HAP-1 (cell line): ENCODE measurements at regions not wholly inside any gene's neighbourhood (a gene's known extent, or its start where the extent isn't known, plus 50 kb on each side); places are given as distances from the start of the nearest gene placed in this dataset.

Experiments
- DNase-seq, 2 experiments: peaks; one replicate each; pipeline ENCODE4 v3.0.0-alpha.2; 2016 to 2020; ENCODE audit warnings: low spot score in 2 of 2
- H3K27me3 ChIP-seq: fragments of 250-450 bp; sonication (Bioruptor Pico); 2 replicates; pipeline ENCODE4 v1.5.1; 2020; ENCODE audit warnings: low read depth, mild to moderate bottlenecking, moderate library complexity
- H3K36me3 ChIP-seq: fragments of 250-450 bp; sonication (Bioruptor Pico); replicated peaks from 2 replicates; pipeline ENCODE4 v1.5.1; 2020; ENCODE audit warnings: mild to moderate bottlenecking
- H3K4me1 ChIP-seq: fragments of 250-450 bp; sonication (Bioruptor Pico); 2 replicates; pipeline ENCODE4 v1.5.1; 2020; ENCODE audit warnings: mild to moderate bottlenecking
- H3K4me3 ChIP-seq: fragments of 250-450 bp; sonication (Bioruptor Pico); 2 replicates; pipeline ENCODE4 v1.5.1; 2020; ENCODE audit warnings: mild to moderate bottlenecking, moderate library complexity
- H3K9me3 ChIP-seq: fragments of 250-450 bp; sonication (Bioruptor Pico); 2 replicates; pipeline ENCODE4 v1.5.1; 2020; ENCODE audit warnings: mild to moderate bottlenecking, moderate library complexity
- in situ Hi-C: fragments of 300-500 bp; cut with MboI; formaldehyde crosslinking; loops from 3 replicates; pipeline ENCODE4 v1.14.3; 2020; ENCODE audit warnings: low sequenced_read_pairs, inconsistent platforms, mixed read lengths

DNA sequence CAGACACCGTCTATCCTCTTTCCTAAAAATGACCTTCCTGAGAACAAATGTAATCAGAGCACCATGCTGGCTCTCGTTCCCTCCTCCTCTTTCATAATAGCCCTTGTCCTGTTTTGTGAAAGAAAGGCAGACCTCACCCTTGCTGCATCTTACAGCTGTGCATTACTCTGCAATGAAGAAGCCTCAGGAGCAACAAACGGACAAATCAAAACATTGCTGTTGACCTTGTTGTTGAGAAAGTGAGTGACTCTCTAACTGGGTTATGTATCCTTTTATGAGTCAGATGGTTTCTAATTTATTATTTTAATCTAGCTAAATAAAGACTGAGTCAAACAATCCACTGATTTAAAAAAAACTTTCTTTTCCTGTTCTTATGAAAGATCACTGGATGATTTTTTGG lies 180.9 kb downstream of the RPS29 start:
- Histone ChIP-seq H3K4me3 (no peak overlapping the region), H3K27me3 (peaks cover 14% of the 10 kb centered on the region)
- in situ Hi-C loops = no loop called here

DNA sequence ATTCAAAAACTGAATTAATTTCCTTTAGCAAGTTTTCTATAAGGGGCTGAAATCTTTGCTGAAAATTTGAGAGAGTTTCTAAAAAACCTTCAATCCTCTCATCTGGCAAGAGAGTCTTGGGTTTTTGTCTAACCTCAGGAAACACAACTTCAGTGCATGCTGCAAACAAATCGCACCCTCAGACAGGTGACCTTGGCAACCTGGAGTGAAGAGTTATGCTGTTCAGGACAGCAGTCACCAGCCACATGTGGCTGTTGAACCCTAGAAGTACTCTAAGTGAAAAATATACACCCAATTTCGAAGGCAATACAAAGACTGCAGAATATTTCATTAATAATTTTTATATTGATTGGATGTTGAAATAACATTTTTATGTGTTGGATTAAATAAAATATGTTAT lies 184.8 kb downstream of the RPS29 start:
- in situ Hi-C loops = no loop called here
- no peaks in the 10 kb centered on the region for H3K36me3 ChIP-seq
- DNase-seq = no peak
- H3K27me3 ChIP-seq = 0 out of 2 replicates have a peak, but pooled peaks cover 4% of the 10 kb centered on the region
- no peaks in the 10 kb centered on the region for H3K4me1 ChIP-seq
- no peaks in the 10 kb centered on the region for H3K9me3 ChIP-seq
- H3K4me3 ChIP-seq = no peak overlapping the region

More for the DNA sequence above, 180.9 kb downstream of the RPS29 start:
- H3K9me3 ChIP-seq = no peaks in the 10 kb centered on the region
- no peaks in the 10 kb centered on the region for H3K36me3 ChIP-seq
- no peak for DNase-seq
- H3K4me1 ChIP-seq = no peaks in the 10 kb centered on the region

DNA sequence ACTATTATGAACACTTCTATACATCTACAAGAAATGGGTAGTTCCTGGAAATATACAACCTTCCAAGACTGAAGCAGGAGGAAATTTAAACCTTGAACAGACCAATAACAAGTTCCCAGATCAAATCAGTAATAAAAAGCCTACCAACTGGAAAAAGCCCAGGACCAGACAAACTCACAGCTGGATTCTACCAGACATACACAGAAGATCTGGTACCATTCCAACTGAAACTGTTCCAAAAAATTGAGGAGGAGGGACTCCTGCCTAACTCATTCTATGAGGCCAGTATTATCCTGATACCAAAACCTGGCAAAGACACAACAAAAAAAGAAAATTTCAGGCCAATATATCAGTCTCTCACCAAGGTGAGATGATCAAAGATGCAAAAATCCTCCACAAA lies 189.4 kb downstream of the RPS29 start:
- DNase-seq = no peak
- in situ Hi-C loops = no loop called here

DNA sequence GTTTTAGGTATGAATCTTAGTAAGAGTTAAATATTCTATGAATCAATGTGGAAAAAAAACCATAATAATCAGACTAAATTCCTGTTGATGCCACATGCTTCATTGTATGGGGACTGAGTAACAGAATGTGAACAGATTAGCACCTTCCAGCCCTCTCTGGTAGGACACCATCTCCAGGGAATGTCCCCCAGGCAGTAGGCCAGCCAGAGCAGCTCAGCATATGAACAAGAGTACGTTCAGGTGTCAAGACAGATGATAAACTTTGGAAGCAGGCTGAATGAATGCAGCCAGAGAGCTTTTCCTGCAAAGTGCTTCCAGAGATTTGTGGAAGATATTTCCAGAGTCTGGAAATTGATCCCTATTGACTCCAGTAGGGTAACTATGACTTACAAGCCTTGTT lies 204.4 kb downstream of the RPS29 start:
- Histone ChIP-seq H3K36me3 (no peaks in the 10 kb centered on the region), H3K9me3 (no peaks in the 10 kb centered on the region), H3K27me3 (no peaks in the 10 kb centered on the region), H3K4me1 (no peaks in the 10 kb centered on the region), H3K4me3 (no peak overlapping the region)
- in situ Hi-C loops = no loop called here
- DNase-seq = no peak

More for the DNA sequence above, 189.4 kb downstream of the RPS29 start:
- H3K4me3 ChIP-seq = no peak overlapping the region
- no peaks in the 10 kb centered on the region for H3K36me3 ChIP-seq
- no peaks in the 10 kb centered on the region for H3K4me1 ChIP-seq
- no peaks in the 10 kb centered on the region for H3K27me3 ChIP-seq
- no peaks in the 10 kb centered on the region for H3K9me3 ChIP-seq

DNA sequence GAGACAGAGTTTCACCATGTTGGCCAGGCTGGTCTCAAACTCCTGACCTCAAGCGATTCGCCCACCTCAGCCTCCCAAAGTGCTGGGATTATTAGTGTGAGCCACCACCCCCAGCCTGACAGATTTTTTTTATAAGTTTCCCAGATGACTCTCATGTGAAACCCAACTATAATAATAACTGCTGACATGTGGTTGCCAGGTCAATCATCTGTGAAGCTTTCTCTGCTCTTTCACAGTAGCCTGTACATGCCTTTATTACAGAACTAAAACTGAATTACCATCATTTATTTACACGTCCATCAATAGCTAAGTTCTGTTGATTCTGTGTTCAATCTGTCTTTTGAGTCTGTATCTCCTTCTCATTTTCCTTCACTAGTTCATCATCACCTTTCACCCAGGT lies 218.5 kb downstream of the RPS29 start:
- in situ Hi-C loops = no loop called here
- Histone ChIP-seq H3K4me3 (no peak overlapping the region), H3K36me3 (no peaks in the 10 kb centered on the region)

DNA sequence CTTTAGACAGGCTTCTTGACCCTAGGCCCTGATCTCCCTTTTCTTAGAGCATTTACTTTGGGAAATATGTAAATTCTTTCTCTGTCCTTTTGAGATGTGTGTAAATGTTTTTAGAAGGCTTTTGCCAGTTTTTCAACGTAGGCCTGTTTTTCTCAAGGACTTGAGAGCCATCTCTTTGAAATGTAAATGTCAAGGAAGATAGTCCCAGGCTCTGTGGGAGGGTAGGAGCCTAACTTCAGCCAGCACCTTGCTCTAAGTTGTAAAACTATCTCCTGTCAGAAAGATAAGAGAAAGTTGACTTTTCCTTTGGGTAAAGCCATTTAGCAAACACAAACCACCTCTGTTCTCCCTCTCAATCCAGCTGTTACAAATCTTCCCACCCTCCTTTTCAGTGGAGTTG lies 219.8 kb downstream of the RPS29 start:
- Histone ChIP-seq H3K9me3 (no peaks in the 10 kb centered on the region), H3K4me1 (no peaks in the 10 kb centered on the region), H3K36me3 (no peaks in the 10 kb centered on the region), H3K4me3 (no peak overlapping the region), H3K27me3 (peaks cover 2% of the 10 kb centered on the region; the same call in 1 of the 2 replicates)
- no peak for DNase-seq
- in situ Hi-C loops = no loop called here

More for the DNA sequence above, 218.5 kb downstream of the RPS29 start:
- no peak for DNase-seq
- Histone ChIP-seq H3K9me3 (no peaks in the 10 kb centered on the region), H3K27me3 (peaks cover 7% of the 10 kb centered on the region; the same call in 1 of the 2 replicates), H3K4me1 (no peaks in the 10 kb centered on the region)

DNA sequence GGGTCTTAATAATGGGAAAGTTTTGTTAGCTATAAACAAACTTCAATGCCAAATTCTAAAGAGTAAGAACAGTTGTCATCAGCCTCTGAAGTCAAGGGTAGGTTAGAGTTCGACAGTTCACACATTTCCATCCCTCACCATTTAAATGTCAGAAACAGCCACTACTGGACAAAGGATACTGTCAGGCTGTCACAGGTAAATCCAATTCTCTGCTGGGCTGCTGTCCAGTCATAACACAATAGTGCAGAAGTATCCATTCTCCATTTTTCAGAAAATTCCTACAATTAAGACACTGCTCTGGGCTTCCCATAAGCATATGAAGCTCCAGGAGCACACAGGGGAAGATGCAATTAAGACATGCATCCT lies 221.4 kb downstream of the RPS29 start:
- Histone ChIP-seq H3K27me3 (no peaks in the 10 kb centered on the region), H3K9me3 (no peaks in the 10 kb centered on the region), H3K4me1 (no peaks in the 10 kb centered on the region), H3K4me3 (no peak overlapping the region), H3K36me3 (no peaks in the 10 kb centered on the region)
- in situ Hi-C loops = no loop called here
- no peak for DNase-seq

DNA sequence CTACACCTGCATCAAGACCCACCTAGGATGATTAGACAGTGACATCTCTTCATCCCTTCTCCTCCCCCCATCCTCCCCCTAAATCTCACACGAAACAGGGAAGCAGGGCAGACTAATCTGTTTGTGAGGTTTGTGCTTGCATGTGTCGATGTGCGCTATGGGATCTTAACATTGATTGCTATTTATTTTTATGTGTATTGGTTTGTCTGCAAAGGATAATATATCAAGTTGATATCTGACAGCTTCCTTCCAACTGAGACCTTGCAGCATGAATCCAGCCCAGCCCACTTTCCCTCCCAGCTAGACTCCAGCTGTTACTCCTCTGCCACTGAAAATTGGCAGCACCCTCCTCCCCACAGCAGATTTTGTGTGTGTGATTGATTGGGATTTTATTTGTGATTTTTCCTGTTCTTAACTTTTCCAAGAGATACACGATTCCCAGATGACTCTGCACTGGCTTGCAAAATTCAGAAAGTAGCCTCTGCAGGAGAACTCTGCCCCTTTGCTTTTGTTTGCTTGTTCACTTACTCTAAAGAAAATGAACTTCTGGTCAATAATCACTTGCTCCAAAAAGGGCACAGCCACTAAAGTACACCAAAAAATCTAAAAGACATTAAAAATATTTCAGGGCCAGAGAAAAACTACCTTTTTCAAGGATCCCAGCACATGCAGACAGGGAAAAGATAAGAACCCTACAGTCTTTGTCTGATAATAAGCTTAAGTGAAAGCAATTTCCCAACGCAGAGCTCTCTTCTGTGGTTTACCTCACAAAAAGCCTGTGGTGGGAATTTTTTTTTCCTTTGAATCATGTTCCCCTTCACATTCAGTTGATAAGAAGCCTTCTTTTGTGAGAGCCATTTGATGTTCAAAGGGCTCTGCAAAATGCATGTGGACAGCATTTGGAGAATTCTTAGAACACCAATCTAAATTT lies 222.1 kb downstream of the RPS29 start:
- Histone ChIP-seq H3K36me3 (no peaks in the 10 kb centered on the region), H3K9me3 (no peaks in the 10 kb centered on the region), H3K27me3 (no peaks in the 10 kb centered on the region), H3K4me3 (no peak overlapping the region), H3K4me1 (no peaks in the 10 kb centered on the region)
- DNase-seq = no peak
- in situ Hi-C loops = no loop called here

DNA sequence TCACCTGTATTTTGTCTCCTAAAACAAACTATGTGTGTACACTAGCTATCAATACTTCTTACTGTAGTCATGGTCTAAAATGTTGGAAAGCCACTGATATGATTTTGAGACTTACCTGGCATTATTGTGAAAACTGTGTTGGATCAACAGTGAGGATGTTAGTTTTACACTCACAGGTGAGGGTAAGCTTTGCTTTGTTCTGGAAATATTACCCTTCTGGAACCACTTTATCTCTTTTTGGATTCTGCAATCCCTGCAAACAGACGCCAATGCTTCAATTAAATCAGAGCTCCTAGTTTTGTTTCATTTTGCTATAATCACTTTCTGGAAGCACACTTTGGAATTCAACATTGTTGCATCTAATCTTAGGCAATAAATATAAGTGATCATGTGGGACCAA lies 223.3 kb downstream of the RPS29 start:
- DNase-seq = no peak
- no peak overlapping the region for H3K4me3 ChIP-seq
- H3K36me3 ChIP-seq = no peaks in the 10 kb centered on the region
- H3K27me3 ChIP-seq = no peaks in the 10 kb centered on the region
- H3K4me1 ChIP-seq = no peaks in the 10 kb centered on the region
- H3K9me3 ChIP-seq = no peaks in the 10 kb centered on the region
- in situ Hi-C loops = no loop called here

DNA sequence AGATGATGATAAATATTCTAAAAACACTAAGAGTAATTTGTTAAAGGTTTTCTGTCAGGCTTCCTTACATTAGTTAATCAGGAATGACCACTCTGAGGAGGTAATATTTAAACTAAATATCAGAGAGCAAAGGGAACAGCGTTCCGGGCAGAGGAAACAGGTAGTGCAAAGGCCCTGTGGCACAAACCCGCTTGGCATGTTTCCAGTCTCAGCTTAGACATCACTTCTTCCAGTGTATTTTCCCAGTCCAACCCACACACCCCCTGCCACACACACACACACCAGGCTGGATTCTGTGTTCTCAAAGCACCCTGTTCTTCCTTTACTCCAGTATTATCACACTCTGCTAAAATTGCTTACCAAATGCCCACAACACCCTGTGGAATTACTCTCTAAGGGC lies 247.1 kb downstream of the RPS29 start:
- Histone ChIP-seq H3K4me3 (no peak overlapping the region), H3K27me3 (no peaks in the 10 kb centered on the region; the same call in 1 of the 2 replicates), H3K9me3 (no peaks in the 10 kb centered on the region), H3K4me1 (no peaks in the 10 kb centered on the region), H3K36me3 (no peaks in the 10 kb centered on the region)
- no peak for DNase-seq
- in situ Hi-C loops = no loop called here

DNA sequence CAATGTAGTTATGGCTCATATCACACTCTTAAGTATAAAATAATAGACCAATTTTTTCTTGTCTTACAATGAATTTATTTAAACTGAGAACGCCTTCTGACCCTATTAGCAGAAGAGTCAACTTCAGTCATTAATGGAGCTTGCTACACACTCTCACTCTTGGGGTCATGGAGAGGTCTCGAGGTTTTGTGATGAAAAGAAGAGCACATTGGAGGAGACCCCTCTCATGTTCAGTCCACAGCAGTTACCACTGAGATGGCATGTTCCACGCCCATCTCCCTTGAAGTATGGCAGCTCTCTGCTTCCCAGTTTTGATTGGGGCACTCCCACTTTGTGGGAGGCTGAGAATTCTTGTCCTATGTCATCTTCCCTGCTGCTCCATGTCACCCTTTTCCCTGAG lies 266.4 kb downstream of the RPS29 start:
- no peak overlapping the region for H3K4me3 ChIP-seq
- in situ Hi-C loops = no loop called here
- no peaks in the 10 kb centered on the region for H3K9me3 ChIP-seq

DNA sequence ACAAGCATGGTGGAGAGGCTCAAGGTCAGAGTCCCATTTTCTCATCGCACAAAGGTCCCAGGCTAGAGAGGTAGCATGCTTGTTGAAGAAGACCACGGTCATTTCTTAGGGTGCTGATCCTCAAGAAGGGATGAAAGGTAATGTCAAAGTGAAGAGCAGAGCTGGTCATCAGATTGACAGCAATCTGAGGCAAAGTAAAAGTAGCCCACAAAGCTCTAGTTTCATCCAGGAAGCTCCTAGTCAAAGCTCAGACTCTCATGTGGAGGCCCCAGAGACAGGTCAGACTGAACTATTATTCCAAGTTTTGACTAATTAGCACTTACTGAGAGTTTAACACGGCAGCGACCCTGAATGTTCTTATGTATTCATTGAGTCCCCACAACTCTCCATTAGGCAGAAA lies 270.6 kb downstream of the RPS29 start:
- Histone ChIP-seq H3K27me3 (peaks cover 6% of the 10 kb centered on the region; the same call in 1 of the 2 replicates), H3K9me3 (no peaks in the 10 kb centered on the region), H3K36me3 (no peaks in the 10 kb centered on the region), H3K4me3 (no peak overlapping the region), H3K4me1 (no peaks in the 10 kb centered on the region)
- DNase-seq = no peak
- in situ Hi-C loops = no loop called here

More for the DNA sequence above, 266.4 kb downstream of the RPS29 start:
- H3K36me3 ChIP-seq = no peaks in the 10 kb centered on the region
- DNase-seq = no peak
- H3K4me1 ChIP-seq = no peaks in the 10 kb centered on the region
- peaks cover 3% of the 10 kb centered on the region; the same call in 1 of the 2 replicates for H3K27me3 ChIP-seq

DNA sequence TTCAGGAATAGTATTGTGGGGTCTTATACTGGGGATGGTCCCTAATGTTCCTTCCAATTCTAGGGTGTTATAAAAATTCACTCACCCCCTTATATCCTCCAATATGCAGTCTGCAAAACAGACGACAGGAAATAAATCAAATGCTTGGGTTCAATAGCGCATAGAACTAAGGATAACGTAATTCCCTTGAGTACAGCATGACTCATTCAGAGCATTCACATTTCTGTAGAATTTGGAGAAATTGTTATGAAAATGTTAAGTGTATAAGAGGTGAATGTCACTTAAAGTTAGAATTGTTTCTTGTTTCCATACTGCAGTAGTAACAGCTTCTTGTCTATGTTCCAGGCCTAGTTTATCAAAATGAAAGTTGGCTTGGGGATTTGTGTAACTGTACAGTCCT lies 271.4 kb downstream of the RPS29 start:
- Histone ChIP-seq H3K9me3 (no peaks in the 10 kb centered on the region), H3K4me3 (no peak overlapping the region), H3K27me3 (peaks cover 6% of the 10 kb centered on the region; the same call in 1 of the 2 replicates), H3K4me1 (no peaks in the 10 kb centered on the region), H3K36me3 (no peaks in the 10 kb centered on the region)
- DNase-seq = no peak
- in situ Hi-C loops = no loop called here

DNA sequence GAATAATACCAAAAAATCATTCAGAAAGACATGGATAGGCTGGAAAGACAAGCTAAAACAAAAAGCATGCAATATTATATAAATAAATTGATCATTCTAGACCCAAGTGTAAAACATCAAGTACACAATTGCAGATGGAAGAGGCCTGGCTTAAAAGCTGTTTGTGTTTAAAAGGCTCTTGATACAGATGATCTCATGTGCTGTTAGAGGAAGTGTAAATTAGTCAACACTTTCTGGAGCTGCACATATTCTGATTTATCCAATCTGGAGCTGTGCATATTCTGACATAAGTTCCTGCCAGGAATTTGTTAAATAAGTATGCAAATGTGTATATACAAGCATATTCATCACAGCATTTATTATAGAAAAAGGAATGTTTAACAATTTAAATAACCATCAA lies 273.1 kb downstream of the RPS29 start:
- Histone ChIP-seq H3K4me1 (no peaks in the 10 kb centered on the region), H3K36me3 (no peaks in the 10 kb centered on the region), H3K9me3 (no peaks in the 10 kb centered on the region), H3K4me3 (no peak overlapping the region), H3K27me3 (peaks cover 6% of the 10 kb centered on the region; the same call in 1 of the 2 replicates)
- in situ Hi-C loops = no loop called here
- no peak for DNase-seq
